NCI-H82 (cell line): ENCODE measurements at regions not wholly inside any gene's neighbourhood (a gene's known extent, or its start where the extent isn't known, plus 50 kb on each side); places are given as distances from the start of the nearest gene placed in this dataset.
A peak's percentile ranks its signal among the peaks of the same experiment; 100 is the strongest.
"Not testable (repeated sequence)": the region's sequence is repeated elsewhere in the genome, so short reads cannot be mapped to it uniquely, and the experiment has no call there.

Experiments used
- DNase-seq: peaks from one replicate; lab custom pipeline; 2025; lab: John Stamatoyannopoulos, UW

GRCh38 chr7:25596443-25596842 lies 368.2 kb upstream of the NPVF start:
- DNase-seq = no peak

DNA sequence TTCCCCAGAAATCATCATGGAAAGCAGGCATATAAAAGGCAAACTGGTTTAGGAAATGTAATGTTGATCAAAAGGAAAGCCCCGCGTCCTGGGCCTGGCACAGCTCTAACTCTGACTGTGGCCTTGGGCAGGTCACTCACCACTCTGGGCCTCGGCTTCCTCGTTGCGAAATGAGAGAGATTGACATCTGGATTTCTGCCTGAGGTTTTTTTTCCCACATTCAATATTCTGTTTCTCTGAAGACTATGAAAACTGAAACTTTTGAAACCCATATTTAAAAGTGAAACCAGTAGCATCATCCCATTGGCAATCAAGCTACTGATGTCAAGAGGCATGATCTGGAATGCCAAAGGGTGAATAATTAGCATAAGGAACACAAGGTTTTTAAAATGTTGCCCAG lies 369.7 kb upstream of the NPVF start:
- DNase-seq = no peak

DNA sequence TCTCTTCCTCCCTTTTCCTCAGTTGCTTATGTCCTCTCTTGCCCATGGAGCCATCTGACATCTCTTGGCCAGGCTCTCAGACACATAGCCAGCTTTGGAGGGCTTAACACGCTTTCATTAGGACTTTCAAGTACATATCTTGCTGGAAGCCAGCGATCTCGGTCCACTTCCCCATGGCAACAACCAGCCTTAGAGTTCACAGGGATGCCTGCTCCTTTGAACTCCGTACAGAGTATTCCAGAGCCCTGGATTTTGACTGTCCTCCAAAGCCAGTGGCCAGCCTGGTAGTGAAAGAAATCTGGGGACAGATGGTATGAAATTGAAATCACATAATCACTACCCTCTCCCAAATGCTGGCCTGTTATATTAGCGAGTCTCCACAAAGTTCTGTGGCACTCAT lies 370.5 kb upstream of the NPVF start:
- DNase-seq = no peak

DNA sequence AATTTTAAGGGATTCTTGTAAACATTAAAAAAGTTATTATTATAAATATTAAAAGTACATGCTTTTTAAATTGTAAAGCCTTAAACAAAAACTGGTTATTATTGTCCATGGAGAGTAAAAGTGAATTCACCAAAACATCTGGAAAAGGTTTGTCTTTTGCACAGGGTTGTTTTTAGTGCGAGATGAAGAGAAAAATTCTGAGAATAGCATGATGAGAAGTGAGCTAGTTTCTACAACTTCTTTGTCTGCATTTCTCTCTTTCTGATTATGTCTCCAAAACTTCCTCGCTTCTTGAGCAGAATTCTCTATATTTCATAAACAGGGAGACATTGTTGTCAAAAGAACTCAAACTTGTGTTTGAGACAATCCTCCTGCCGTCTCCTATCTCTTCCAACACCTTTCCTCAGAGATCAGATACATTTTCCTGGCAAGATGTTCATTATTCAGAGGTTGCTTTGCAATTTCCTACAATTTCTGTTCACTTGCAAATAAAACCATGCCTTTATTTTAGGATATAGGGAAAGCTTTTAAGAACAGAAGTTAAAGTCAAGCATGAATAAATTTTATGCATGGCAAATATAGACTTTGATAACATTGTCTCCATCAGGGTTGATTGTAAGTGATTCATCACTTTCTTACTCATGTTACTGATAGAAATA lies 372.1 kb upstream of the NPVF start:
- DNase-seq = no peak

DNA sequence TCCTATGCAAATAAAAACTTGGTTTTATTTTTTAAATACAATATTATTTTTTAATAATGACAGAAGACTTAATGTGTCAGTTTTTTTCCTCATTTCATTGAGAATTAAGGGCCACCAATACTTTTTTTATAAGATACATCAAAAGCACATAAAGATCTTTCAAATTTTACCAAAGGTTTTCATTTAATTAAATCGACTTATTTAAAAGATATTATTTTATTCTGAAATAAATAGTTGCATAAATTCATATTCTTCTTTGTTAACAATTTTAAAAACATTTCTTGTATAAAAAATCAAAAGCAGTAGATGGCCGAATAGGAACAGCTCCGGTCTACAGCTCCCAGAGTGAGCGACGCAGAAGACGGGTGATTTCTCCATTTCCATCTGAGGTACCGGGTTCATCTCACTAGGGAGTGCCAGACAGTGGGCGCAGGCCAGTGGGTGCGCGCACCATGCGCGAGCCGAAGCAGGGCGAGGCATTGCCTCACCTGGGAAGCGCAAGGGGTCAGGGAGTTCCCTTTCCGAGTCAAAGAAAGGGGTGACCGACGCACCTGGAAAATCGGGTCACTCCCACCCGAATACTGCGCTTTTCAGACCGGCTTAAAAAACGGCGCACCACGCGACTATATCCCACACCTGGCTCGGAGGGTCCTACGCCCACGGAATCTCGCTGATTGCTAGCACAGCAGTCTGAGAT lies 374.6 kb upstream of the NPVF start:
- not testable (repeated sequence) for DNase-seq

GRCh38 chr7:25603427-25603740 lies 375.1 kb upstream of the NPVF start:
- DNase-seq = not testable (repeated sequence)

GRCh38 chr7:25611196-25611595 lies 382.9 kb upstream of the NPVF start:
- no peak for DNase-seq

DNA sequence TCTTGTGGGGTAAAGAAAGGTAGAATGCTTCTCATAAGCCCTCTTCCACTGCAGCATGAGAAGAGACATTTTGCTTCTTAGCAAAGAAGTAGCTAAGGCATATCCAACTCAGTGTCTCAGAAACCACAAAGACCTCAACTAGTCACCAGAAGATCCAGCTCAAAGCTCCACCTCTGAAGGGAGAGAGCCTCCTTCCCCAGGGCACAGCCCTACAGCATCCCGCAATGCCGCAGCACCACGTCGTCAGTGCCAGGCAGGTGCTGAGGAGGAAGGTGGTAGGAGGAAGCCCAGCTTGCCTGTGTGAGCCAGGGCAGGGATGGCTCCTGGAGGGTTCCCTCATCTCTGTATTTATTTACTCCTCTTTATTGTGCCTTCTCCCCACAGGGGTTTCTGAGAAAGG lies 385.6 kb upstream of the NPVF start:
- no peak for DNase-seq

GRCh38 chr7:25614415-25614814 lies 386.1 kb upstream of the NPVF start:
- no peak for DNase-seq

DNA sequence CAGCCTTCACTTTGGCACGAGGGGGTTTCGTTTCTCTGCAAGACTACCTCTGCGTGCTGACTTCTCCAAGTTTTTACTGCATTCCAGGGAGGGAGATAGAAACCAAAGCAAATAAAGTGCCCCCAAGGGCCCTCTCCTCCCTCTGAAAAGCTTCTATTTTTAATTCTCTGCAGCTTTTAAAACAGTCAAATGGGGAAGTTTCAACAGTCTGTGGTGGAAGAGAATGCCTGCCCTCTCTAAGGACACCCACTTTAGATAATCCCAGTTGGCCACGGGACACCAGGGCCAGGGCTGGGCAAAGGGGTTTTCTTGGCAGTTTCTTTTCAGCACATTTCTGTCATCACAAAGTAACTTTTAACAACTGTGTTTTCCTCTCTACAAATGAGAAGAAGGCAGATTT lies 386.7 kb upstream of the NPVF start:
- no peak for DNase-seq

GRCh38 chr7:25615593-25615992 lies 387.3 kb upstream of the NPVF start:
- no peak for DNase-seq

- DNase-seq = no peak
Measured at GRCh38 chr7:25617214-25617613, 388.9 kb upstream of the NPVF start.

- DNase-seq = no peak
Measured at GRCh38 chr7:25617673-25618072, 389.4 kb upstream of the NPVF start.

DNA sequence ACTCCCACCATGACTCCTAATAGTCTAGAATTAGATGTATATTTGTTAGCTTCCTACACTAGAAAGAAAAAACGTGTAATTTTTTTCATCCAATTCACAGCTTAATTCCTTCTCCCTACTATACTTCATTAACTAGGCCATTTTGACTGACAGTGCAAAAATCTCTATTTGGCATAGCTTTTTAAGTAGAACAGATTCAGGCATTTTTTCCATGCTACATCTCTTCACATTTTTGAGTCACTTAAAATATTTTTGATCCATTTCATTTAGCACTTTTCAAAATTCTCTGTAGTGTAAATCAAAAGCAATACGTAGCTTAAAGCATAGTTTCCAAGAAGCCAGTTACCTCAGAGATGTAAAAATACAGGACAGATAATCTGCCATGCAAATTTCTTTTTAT lies 391.1 kb upstream of the NPVF start:
- DNase-seq = no peak

DNA sequence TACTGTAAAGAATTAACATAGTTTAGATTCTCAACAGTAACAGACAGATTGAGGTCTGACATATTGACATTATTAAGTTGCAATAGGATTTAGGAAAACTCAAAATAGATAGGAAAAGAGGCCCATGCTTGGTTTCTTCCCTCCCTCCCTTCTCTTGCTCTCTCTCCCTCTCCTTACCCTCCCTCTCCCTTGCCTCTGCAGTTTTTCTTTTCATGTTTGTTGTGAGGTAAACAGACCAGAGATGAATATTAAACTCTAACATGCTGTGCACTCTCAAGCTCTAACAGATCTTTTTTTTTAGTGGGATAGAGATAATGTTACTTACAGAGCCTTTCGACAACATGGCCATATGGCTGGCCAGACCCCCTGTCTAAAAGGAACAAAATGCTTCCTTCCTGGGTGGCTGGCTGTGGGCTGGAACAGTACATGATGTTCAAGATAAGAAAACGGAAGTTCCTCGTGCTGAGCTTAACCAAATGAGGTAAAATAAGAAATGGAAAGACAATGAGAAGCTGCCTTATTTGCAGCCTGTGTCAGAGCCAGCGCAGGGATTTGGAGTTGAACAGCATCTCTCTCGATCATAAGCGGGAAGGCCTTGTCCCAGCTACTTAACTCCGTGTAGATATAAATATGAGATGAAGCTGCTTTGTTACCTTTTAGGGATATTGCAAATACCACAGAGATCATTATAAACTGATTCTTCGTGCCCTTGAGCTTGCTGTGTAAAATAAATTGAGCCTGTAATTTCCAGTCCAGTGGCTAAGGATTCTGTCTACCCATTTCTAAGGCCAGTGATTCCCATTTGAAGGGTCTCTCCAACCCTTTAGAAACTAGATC lies 391.9 kb upstream of the NPVF start:
- peak; percentile 62 for DNase-seq

DNA sequence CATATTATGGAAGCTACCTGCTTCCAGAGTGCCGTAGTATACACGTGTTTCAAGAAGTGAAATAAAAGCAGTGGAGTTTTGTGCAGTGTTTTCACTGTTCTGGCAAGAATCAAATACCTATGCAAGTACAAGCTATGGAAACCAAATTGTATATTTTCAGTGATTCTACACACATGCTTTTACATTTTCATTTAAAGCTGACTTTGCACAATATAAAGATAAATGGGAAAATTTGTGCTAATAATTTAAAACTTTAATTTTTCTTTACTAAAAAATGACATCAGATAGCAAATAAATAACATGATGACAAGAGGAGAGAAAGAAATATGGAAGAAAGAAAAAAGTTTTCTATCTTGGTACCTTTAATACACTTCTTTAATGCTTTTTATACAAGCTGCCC lies 393.7 kb upstream of the NPVF start:
- DNase-seq = no peak

GRCh38 chr7:25622695-25623094 lies 394.4 kb upstream of the NPVF start:
- no peak for DNase-seq

- no peak for DNase-seq
Measured at GRCh38 chr7:25624051-25624450, 395.8 kb upstream of the NPVF start.

GRCh38 chr7:25624833-25625232 lies 396.5 kb upstream of the NPVF start:
- no peak for DNase-seq

DNA sequence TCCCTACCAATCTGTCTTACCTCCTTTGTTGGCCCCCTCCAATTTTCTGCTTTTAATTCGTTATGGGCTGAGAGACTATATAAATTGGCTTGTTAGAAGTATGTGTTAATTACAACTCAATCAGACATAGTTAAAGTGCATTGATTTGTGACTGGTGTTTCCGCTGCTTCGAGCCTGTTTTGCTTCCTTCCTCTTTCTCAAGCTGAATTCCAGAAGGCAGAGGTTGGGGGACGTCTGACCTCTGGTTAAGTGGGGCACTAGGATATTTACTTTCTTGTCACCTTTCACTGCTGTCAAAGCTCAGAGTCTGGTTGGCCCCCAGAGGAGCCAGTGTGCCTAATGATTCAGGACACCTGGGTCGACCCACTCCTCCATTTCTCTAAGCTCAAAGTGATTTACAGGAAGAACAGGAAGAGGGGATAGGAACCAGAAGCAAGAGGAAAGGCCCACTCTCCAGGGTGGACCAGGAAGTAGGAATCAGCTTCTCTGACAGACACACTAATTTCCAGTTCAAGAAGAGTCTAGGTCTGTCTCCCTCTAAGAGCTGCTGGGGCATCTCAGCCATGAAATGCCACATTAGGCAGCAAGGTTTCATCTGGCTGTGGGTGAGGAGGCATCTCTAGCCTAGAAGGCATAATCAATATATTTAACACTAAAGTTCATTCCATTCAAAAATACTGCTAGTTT lies 397.2 kb upstream of the NPVF start:
- DNase-seq = no peak

DNA sequence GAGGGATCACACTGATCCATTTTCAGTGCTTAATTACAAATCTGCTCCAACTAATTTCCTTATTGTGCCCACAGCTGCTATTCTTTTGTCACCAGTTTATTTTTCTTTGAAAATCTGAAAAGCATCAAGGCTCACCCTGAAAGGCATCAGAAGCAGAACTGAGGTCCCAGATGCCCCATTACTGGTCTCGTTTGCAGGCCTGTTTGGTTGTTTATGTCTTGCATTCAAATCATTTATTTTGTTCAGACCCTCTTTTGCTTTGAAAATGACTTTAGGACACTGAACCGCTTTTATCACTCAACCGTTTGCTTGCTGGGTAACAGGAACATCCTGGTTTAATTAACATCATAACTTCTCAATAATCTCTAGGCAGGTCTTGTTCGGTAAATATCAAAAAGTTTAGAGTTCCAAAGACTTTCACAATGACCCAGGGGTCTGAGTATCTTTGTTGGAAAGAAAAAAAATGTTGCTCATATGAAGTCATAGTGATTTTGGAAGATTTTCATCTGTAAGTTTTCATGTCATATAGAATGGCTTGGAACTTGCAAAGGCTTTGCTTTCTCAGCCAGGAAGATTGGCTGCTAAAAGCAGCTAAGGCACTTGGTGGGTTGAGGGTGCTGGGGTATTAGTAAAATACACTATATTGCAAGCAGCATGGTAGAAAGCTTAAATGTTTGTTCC lies 398.3 kb upstream of the NPVF start:
- no peak for DNase-seq

DNA sequence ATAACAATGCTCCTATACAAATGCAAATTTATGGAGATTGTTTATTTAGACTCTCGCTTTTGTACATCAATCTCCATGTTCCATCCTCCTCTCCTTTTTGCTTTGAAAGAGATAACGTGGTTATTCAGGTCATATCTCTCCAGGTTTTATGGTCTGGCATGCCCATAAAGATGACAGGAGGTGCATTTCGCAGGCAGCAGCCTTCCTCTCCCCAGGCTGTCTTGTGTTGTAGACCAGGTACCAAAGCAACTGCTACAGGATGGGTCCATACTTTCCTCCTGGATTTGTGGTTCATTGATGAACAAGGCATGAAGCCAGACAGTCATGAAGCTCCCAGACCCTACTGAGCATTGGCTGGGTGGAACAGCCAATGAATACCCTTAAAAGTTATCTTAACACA lies 400.2 kb upstream of the NPVF start:
- DNase-seq = no peak
